SK-N-SH (cell line): ENCODE measurements at regions not wholly inside any gene's neighbourhood (a gene's known extent, or its start where the extent isn't known, plus 50 kb on each side); places are given as distances from the start of the nearest gene placed in this dataset.

ENCODE experiments used
- CTCF ChIA-PET: fragments of 300-600, 350-600 bp; formaldehyde crosslinking; extraction: SDS; loops from one replicate; lab custom pipeline; 2021; lab: Yijun Ruan, JAX
- POLR2A ChIA-PET: fragments of 350-600 bp; sonication (Branson Sonifier 250); formaldehyde crosslinking; extraction: SDS; loops from one replicate; lab custom pipeline; 2020; ENCODE audit warnings: antibody characterized with exemption, inconsistent platforms; lab: Yijun Ruan, JAX
- DNase-seq: peaks from one replicate; pipeline ENCODE4 v3.0.0; 2012
- H2AFZ ChIP-seq: fragments of 200-600 bp; sonication (generic); 2 replicates; pipeline ENCODE4 v1.8.1; 2016; ENCODE audit warnings: antibody characterized with exemption, mild to moderate bottlenecking, low read depth
- H3F3A ChIP-seq: fragments of 200-600 bp; sonication (generic); replicated peaks from 2 replicates; pipeline ENCODE3; 2016; ENCODE audit warnings: antibody characterized with exemption, mild to moderate bottlenecking; ENCODE audit not compliant: insufficient read depth
- H3K27ac ChIP-seq, 2 experiments: fragments of 200-500 bp in 1 of 2; fragments of 200-600 bp in 1 of 2; sonication (Bioruptor generic) in 1 of 2; sonication (generic), shearing (Covaris generic) in 1 of 2; 2 replicates each; pipeline versions ENCODE4 v1.5.1 to v1.6.1; 2014 to 2016; ENCODE audit warnings: low read depth in 2 of 2, inconsistent platforms in 1 of 2, low read length in 1 of 2, mild to moderate bottlenecking in 1 of 2, mixed read lengths in 1 of 2
- H3K27me3 ChIP-seq: fragments of 200-600 bp; sonication (generic), shearing (Covaris generic); 2 replicates; pipeline ENCODE4 v1.6.1; 2016; ENCODE audit warnings: mixed run types; ENCODE audit not compliant: insufficient read depth
- H3K36me3 ChIP-seq, 2 experiments: fragments of 200-500 bp in 1 of 2; fragments of 200-600 bp in 1 of 2; sonication (Bioruptor generic) in 1 of 2; sonication (generic) in 1 of 2; replicated peaks in 1 of 2; 2 replicates each; pipeline versions ENCODE3 to v1.5.1; 2014 to 2016; ENCODE audit warnings: low read length in 1 of 2, mild to moderate bottlenecking in 1 of 2; ENCODE audit not compliant: insufficient read depth in 2 of 2, control insufficient read depth in 1 of 2
- H3K4me1 ChIP-seq, 2 experiments: fragments of 200-500 bp in 1 of 2; fragments of 200-600 bp in 1 of 2; sonication (Bioruptor generic) in 1 of 2; sonication (generic), shearing (Covaris generic) in 1 of 2; 2 replicates each; pipeline versions ENCODE4 v1.5.1 to v1.6.1; 2014 to 2016; ENCODE audit warnings: low read depth in 1 of 2, low read length in 1 of 2, mixed run types in 1 of 2; ENCODE audit not compliant: insufficient read depth in 2 of 2, control insufficient read depth in 1 of 2
- H3K4me2 ChIP-seq: fragments of 200-600 bp; sonication (generic), shearing (Covaris generic); 2 replicates; pipeline ENCODE4 v1.6.1; 2017; ENCODE audit warnings: mixed run types
- H3K4me3 ChIP-seq, 2 experiments: fragments of 200-500 bp in 1 of 2; fragments of 200-600 bp in 1 of 2; sonication (Bioruptor generic) in 1 of 2; sonication (generic), shearing (Covaris generic) in 1 of 2; 2 replicates each; pipeline versions ENCODE4 v1.5.1 to v1.8.1; 2014 to 2016; ENCODE audit warnings: low read depth in 2 of 2, inconsistent platforms in 1 of 2, low read length in 1 of 2, mild to moderate bottlenecking in 1 of 2, mixed read lengths in 1 of 2, moderate library complexity in 1 of 2
- H3K79me2 ChIP-seq: fragments of 200-600 bp; sonication (generic); 2 replicates; pipeline ENCODE4 v1.8.1; 2017; ENCODE audit warnings: mild to moderate bottlenecking; ENCODE audit not compliant: insufficient read depth
- H3K9ac ChIP-seq: fragments of 200-600 bp; sonication (generic); 2 replicates; pipeline ENCODE4 v1.6.1; 2017; ENCODE audit warnings: mixed run types
- H3K9me2 ChIP-seq: fragments of 200-600 bp; sonication (generic); 2 replicates; pipeline ENCODE4 v1.6.1; 2017; ENCODE audit warnings: mixed run types
- H3K9me3 ChIP-seq: fragments of 200-600 bp; sonication (generic); 2 replicates; pipeline ENCODE4 v1.6.1; 2017; ENCODE audit warnings: mixed run types, mild to moderate bottlenecking, moderate library complexity
- H4K20me1 ChIP-seq: fragments of 200-600 bp; sonication (generic); 2 replicates; pipeline ENCODE4 v1.6.1; 2017; ENCODE audit warnings: mild to moderate bottlenecking, mixed run types; ENCODE audit not compliant: insufficient read depth
- CHD2 ChIP-seq: fragments of 150-350 bp; IDR thresholded peaks from 2 replicates; pipeline ENCODE4 v1.6.1; 2018; ENCODE audit warnings: low read length; ENCODE audit not compliant: partially characterized antibody
- ELF1 ChIP-seq: IDR thresholded peaks from 2 replicates; pipeline ENCODE4 v1.4.0; 2012
- EZH2phosphoT487 ChIP-seq: fragments of 200-600 bp; sonication (generic); IDR thresholded peaks from 2 replicates; pipeline ENCODE4 v1.6.1; 2017; ENCODE audit warnings: low read depth, mixed run types, mild to moderate bottlenecking, antibody characterized with exemption, moderate library complexity, borderline replicate concordance
- FOSL2 ChIP-seq: IDR thresholded peaks from 2 replicates; pipeline ENCODE4 v1.4.0; 2012; ENCODE audit warnings: low read depth, mild to moderate bottlenecking, moderate library complexity, borderline replicate concordance
- FOXJ3 ChIP-seq: sonication (generic); formaldehyde crosslinking; IDR thresholded peaks from 2 replicates; pipeline ENCODE4 v1.5.1; 2020; ENCODE audit warnings: mild to moderate bottlenecking, missing genetic modification reagents
- FOXM1 ChIP-seq: IDR thresholded peaks from 2 replicates; pipeline ENCODE4 v1.4.0; 2012; ENCODE audit warnings: low read depth, mild to moderate bottlenecking
- GATA2 ChIP-seq: sonication (generic); formaldehyde crosslinking; IDR thresholded peaks from 2 replicates; pipeline ENCODE4 v1.5.0; 2020; ENCODE audit warnings: mild to moderate bottlenecking, missing genetic modification reagents
- IRF3 ChIP-seq: fragments of 150-350 bp; IDR thresholded peaks from 2 replicates; pipeline ENCODE4 v1.6.1; 2016; ENCODE audit warnings: mild to moderate bottlenecking, low read depth, low read length
- MEF2A ChIP-seq: IDR thresholded peaks from 2 replicates; pipeline ENCODE4 v1.4.0; 2012; ENCODE audit warnings: low read depth, borderline replicate concordance
- MXI1 ChIP-seq: IDR thresholded peaks from 2 replicates; pipeline ENCODE4 v1.6.1; 2012; ENCODE audit warnings: mild to moderate bottlenecking, low read depth, low read length, improper control_type of control experiment
- PBX3 ChIP-seq: IDR thresholded peaks from 2 replicates; pipeline ENCODE4; 2012
- POLR2AphosphoS5 ChIP-seq: IDR thresholded peaks from 2 replicates; pipeline ENCODE4 v1.6.1; 2012; ENCODE audit warnings: low read depth, low read length
- RCOR1 ChIP-seq: fragments of 150-350 bp; IDR thresholded peaks from 2 replicates; pipeline ENCODE4 v1.6.1; 2017; ENCODE audit warnings: antibody characterized with exemption, low read length
- REST ChIP-seq: IDR thresholded peaks from 2 replicates; pipeline ENCODE4 v1.6.1; 2012; ENCODE audit warnings: mild to moderate bottlenecking, low read depth, low read length, moderate library complexity
- RFX5 ChIP-seq: IDR thresholded peaks from 2 replicates; pipeline ENCODE4 v1.6.1; 2012; ENCODE audit warnings: mild to moderate bottlenecking, improper control_type of control experiment, low read length
- RXRA ChIP-seq: IDR thresholded peaks from 2 replicates; pipeline ENCODE4 v1.4.0; 2012; ENCODE audit warnings: low read depth, mild to moderate bottlenecking, borderline replicate concordance
- SIN3A ChIP-seq: IDR thresholded peaks from 2 replicates; pipeline ENCODE4 v1.6.1; 2012; ENCODE audit warnings: low read depth, mild to moderate bottlenecking, low read length, moderate library complexity, borderline replicate concordance
- SMC3 ChIP-seq: IDR thresholded peaks from 2 replicates; pipeline ENCODE4 v1.6.1; 2012; ENCODE audit warnings: low read depth, low read length, improper control_type of control experiment
- TCF12 ChIP-seq: IDR thresholded peaks from 2 replicates; pipeline ENCODE4 v1.4.0; 2012
- TEAD4 ChIP-seq: IDR thresholded peaks from 2 replicates; pipeline ENCODE4 v1.4.0; 2012; ENCODE audit warnings: mild to moderate bottlenecking, borderline replicate concordance; ENCODE audit not compliant: insufficient read depth
- USF2 ChIP-seq: fragments of 150-350 bp; IDR thresholded peaks from 2 replicates; pipeline ENCODE4 v1.6.1; 2017; ENCODE audit warnings: antibody characterized with exemption, low read length, low read depth, borderline replicate concordance
- YY1 ChIP-seq: IDR thresholded peaks from 2 replicates; pipeline ENCODE4 v1.4.0; 2012; ENCODE audit warnings: low read depth, mild to moderate bottlenecking
- WGBS: methylation state at CpG from one replicate; pipeline ENCODE4 v1.1.6; 2017; ENCODE audit warnings: low lambda C conversion rate; 5-methylcytosine and 5-hydroxymethylcytosine counted together

GRCh38 chr13:18951412-18951811 is 230.2 kb downstream of the TUBA3C start:
- Histone ChIP-seq H3K9me2 (no peaks in the 10 kb centered on the region), H3K27me3 (no peaks in the 10 kb centered on the region), H3K36me3 (no peaks in the 10 kb centered on the region), H3K4me3 (no peak overlapping the region)
- TF ChIP-seq CHD2, result no peak
- no peak for TF ChIP-seq FOXJ3 (CRISPR knock-in tag)
- no peak for TF ChIP-seq RFX5
- no peak for TF ChIP-seq MEF2A
- no peak for TF ChIP-seq SIN3A
- TF ChIP-seq FOXM1, result no peak
- TF ChIP-seq ELF1, result no peak
- TF ChIP-seq SMC3, result no peak
- no peak for TF ChIP-seq IRF3
- TF ChIP-seq POLR2AphosphoS5, result no peak
- TF ChIP-seq RCOR1, result no peak
- TF ChIP-seq FOSL2, result no peak
- TF ChIP-seq, all 33 proteins: peak for 0
- Histone ChIP-seq H3F3A (no peaks in the 10 kb centered on the region), H3K4me1 (no peaks in the 10 kb centered on the region), H3K4me2 (no peak overlapping the region), H3K79me2 (no peaks in the 10 kb centered on the region), H2AFZ (no peak overlapping the region), H3K9ac (no peak overlapping the region), H3K9me3 (no peaks in the 10 kb centered on the region), H4K20me1 (no peaks in the 10 kb centered on the region), H3K27ac (no peak overlapping the region)
- 46% methylated on average over 6 of the region's 13 CpGs for WGBS
- DNase-seq, result no peak
- ChIA-PET POLR2A (no interaction called here), CTCF (no interaction called here)

- ChIA-PET CTCF (no interaction called here), POLR2A (no interaction called here)
- H3K27me3 ChIP-seq, result peaks cover 1% of the 10 kb centered on the region; the same call in 1 of the 2 replicates
- 2% methylated on average over 6 of the region's 7 CpGs for WGBS
- H3K9ac ChIP-seq, result no peak overlapping the region
- H3K79me2 ChIP-seq, result no peaks in the 10 kb centered on the region
- no peaks in the 10 kb centered on the region for H3K9me3 ChIP-seq
- H3F3A ChIP-seq, result no peaks in the 10 kb centered on the region
- H2AFZ ChIP-seq, result no peak overlapping the region
- H3K4me3 ChIP-seq, result no peak overlapping the region
- H3K4me1 ChIP-seq, result no peaks in the 10 kb centered on the region
- H4K20me1 ChIP-seq, result no peaks in the 10 kb centered on the region
- H3K27ac ChIP-seq, result no peak overlapping the region
- H3K9me2 ChIP-seq, result no peaks in the 10 kb centered on the region
- no peak overlapping the region for H3K4me2 ChIP-seq
- H3K36me3 ChIP-seq, result no peaks in the 10 kb centered on the region
- DNase-seq, result no peak
- no peak for TF ChIP-seq RFX5
- TF ChIP-seq YY1, result no peak
- TF ChIP-seq MXI1, result no peak
- TF ChIP-seq IRF3, result no peak
- TF ChIP-seq TCF12, result no peak
- TF ChIP-seq TEAD4, result no peak
- TF ChIP-seq PBX3, result no peak
- no peak for TF ChIP-seq REST
- no peak for TF ChIP-seq GATA2
- no peak for TF ChIP-seq USF2
- TF ChIP-seq RXRA, result no peak
- TF ChIP-seq CHD2, result no peak
- no peak for TF ChIP-seq EZH2phosphoT487
Observed at GRCh38 chr13:18949970-18950369, 231.7 kb downstream of the TUBA3C start.
